Hepatocyte (in vitro differentiated cells): ENCODE measurements at regions not wholly inside any gene's neighbourhood (a gene's known extent, or its start where the extent isn't known, plus 50 kb on each side); places are given as distances from the start of the nearest gene placed in this dataset.
"Not testable (repeated sequence)": the region's sequence is repeated elsewhere in the genome, so short reads cannot be mapped to it uniquely, and the experiment has no call there.

Experiments
- CTCF ChIP-seq: fragments of 200-600 bp; sonication (generic); IDR thresholded peaks from 2 replicates; pipeline ENCODE4 v1.5.1; 2016; ENCODE audit warnings: antibody characterized with exemption, mild to moderate bottlenecking; ENCODE audit not compliant: poor library complexity
- EZH2 ChIP-seq: fragments of 200-600 bp; sonication (generic); IDR thresholded peaks from 2 replicates; pipeline ENCODE4 v1.6.1; 2016; ENCODE audit warnings: antibody characterized with exemption, mild to moderate bottlenecking, borderline replicate concordance
- EZH2phosphoT487 ChIP-seq: fragments of 200-600 bp; sonication (generic); IDR thresholded peaks from one replicate; pipeline ENCODE4 v1.6.1; 2018; ENCODE audit warnings: antibody characterized with exemption, mild to moderate bottlenecking, low read depth, moderate library complexity; ENCODE audit not compliant: unreplicated experiment, severe bottlenecking

GRCh38 chr14:35184891-35185290 lies 62.5 kb downstream of the PRORP start:
- not testable (repeated sequence) for TF ChIP-seq CTCF, EZH2phosphoT487, EZH2
